Uterus (tissue), 2 donors: ENCODE measurements at regions not wholly inside any gene's neighbourhood (a gene's known extent, or its start where the extent isn't known, plus 50 kb on each side); places are given as distances from the start of the nearest gene placed in this dataset.

Experiments used
- POLR2A ChIP-seq, 2 donors: fragments of 450-650 bp; IDR thresholded peaks; one replicate each; pipeline ENCODE4 v1.6.1; 2016; ENCODE audit warnings: antibody characterized with exemption in 2 of 2, mild to moderate bottlenecking in 1 of 2, moderate library complexity in 1 of 2
- TF ChIP-seq, protein P1 (sequence below), 4 experiments: fragments of 200-600 bp in 2 of 4; fragments of 450-650 bp in 2 of 4; sonication (generic) in 2 of 4; IDR thresholded peaks; one replicate each; pipeline ENCODE4 v1.5.1; 2016 to 2019; ENCODE audit warnings: antibody characterized with exemption in 4 of 4, mild to moderate bottlenecking in 2 of 4, moderate library complexity in 1 of 4

DNA sequence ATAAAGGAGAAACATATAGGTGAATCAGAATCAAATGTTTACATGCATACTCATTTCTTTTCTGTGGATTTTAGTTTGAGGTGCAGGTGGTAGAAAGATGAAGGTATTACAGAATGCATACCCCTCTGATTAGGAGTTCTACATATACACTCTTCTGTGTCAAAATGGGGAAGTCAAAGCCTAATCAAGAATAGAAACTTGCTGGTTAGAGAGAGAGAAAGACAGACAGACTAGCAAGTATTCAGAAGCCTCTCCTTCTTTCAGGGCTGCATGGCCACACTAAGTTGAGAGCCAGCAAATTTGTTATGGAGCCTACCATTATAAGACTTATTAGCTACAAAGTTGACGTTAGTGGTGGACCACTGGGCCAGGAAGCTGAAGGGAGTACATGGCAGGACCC, 358.3 kb upstream of the EYS start:
- TF ChIP-seq, protein P1, sequence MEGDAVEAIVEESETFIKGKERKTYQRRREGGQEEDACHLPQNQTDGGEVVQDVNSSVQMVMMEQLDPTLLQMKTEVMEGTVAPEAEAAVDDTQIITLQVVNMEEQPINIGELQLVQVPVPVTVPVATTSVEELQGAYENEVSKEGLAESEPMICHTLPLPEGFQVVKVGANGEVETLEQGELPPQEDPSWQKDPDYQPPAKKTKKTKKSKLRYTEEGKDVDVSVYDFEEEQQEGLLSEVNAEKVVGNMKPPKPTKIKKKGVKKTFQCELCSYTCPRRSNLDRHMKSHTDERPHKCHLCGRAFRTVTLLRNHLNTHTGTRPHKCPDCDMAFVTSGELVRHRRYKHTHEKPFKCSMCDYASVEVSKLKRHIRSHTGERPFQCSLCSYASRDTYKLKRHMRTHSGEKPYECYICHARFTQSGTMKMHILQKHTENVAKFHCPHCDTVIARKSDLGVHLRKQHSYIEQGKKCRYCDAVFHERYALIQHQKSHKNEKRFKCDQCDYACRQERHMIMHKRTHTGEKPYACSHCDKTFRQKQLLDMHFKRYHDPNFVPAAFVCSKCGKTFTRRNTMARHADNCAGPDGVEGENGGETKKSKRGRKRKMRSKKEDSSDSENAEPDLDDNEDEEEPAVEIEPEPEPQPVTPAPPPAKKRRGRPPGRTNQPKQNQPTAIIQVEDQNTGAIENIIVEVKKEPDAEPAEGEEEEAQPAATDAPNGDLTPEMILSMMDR (IDR thresholded peaks at IDR 0.05): no peak
- TF ChIP-seq POLR2A (IDR thresholded peaks at IDR 0.05): no peak
